Large intestine (tissue), 3 donors: ENCODE measurements at regions not wholly inside any gene's neighbourhood (a gene's known extent, or its start where the extent isn't known, plus 50 kb on each side); places are given as distances from the start of the nearest gene placed in this dataset.

Experiments
- DNase-seq, 2 donors: peaks; one replicate each; pipeline versions ENCODE4 v3.0.0 to v3.0.0-alpha.2; 2013
- H3K27ac ChIP-seq: one replicate; pipeline ENCODE4 v1.5.1; 2013; ENCODE audit warnings: low read length
- H3K27me3 ChIP-seq: 2 replicates; pipeline ENCODE4 v1.6.1; 2013; ENCODE audit warnings: low read length; ENCODE audit not compliant: control insufficient read depth, insufficient read depth
- H3K36me3 ChIP-seq: 2 replicates; pipeline ENCODE4 v1.6.1; 2013; ENCODE audit warnings: low read length; ENCODE audit not compliant: control insufficient read depth, insufficient read depth
- H3K4me1 ChIP-seq: one replicate; pipeline ENCODE4 v1.6.1; 2013; ENCODE audit warnings: low read length; ENCODE audit not compliant: control insufficient read depth, insufficient read depth
- H3K4me3 ChIP-seq: one replicate; pipeline ENCODE4 v1.5.1; 2013; ENCODE audit warnings: low read length
- H3K9me3 ChIP-seq: one replicate; pipeline ENCODE4 v1.6.1; 2013; ENCODE audit warnings: mild to moderate bottlenecking, low read depth, low read length, moderate library complexity; ENCODE audit not compliant: control insufficient read depth
- WGBS: methylation state at CpG from one replicate; pipeline ENCODE4 v1.1.5; 2013; ENCODE audit warnings: low lambda C conversion rate; ENCODE audit not compliant: insufficient coverage; 5-methylcytosine and 5-hydroxymethylcytosine counted together

DNA sequence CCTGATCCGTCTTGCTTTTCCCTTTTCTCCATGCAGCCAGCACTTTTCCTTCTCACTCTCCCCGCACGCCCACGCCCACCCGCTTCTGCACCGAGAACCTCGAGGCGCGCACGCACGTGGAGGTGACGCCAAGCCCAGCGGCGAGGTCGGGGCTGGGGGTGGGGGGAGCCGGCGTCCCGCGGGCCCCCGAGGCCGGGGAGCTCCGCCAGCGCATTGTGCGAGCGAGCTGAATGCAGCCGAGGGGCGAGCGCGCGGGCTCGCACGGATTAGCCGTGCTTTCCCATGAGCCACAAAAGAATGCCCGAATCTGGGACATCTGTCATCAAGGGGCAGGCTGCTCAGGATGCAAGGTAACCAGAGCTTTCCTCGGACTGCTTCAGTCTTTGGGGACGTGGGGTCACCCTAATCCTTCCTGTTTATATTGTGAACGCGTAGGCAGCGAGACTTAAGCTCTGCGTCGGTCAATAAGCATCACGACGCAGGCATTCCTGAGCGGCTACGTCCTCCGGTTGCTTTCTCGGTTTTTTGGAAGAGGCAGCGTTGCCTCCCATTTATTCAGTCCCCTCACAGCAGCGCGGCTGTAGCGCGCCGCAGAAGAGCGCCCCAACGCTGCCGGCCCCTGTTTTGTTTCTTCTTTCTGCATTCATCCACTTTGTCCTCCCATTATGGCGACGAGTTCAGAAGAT, 67.3 kb upstream of the AKT3 start:
- DNase-seq = peak; percentile 26 to 51
- Histone ChIP-seq H3K4me3 (peak overlapping the region; percentile 13), H3K9me3 (no peaks in the 10 kb centered on the region), H3K27ac (no peak overlapping the region), H3K4me1 (no peaks in the 10 kb centered on the region), H3K27me3 (peaks cover 48% of the 10 kb centered on the region), H3K36me3 (no peaks in the 10 kb centered on the region)
- no CpG with 5 or more reads among the region's 58 CpGs for WGBS

DNA sequence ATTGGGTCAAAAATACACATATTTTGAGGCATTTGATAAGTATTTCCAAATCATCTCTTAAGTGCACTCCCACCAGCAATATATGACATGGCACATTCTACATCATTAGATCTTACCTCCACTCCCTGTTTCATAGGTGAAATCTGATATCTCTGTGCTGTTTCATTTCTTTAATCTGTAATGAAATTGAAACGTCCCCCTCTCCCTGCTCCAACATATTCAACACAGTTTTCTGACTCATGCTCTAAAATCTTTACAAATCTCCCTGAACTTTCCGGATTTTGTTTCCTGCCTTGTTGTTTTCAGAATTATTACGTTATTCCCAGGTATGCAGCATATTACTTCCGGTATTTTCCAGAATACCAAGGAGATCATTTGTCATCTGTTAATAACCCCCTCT, 66.1 kb upstream of the AKT3 start:
- H3K27ac ChIP-seq = no peak overlapping the region
- no peaks in the 10 kb centered on the region for H3K36me3 ChIP-seq
- no peak for DNase-seq
- H3K4me1 ChIP-seq = no peaks in the 10 kb centered on the region
- no peaks in the 10 kb centered on the region for H3K9me3 ChIP-seq
- H3K27me3 ChIP-seq = peaks cover 45% of the 10 kb centered on the region
- WGBS = 50% methylated on average over 2 of the region's 4 CpGs
- no peak overlapping the region for H3K4me3 ChIP-seq

GRCh38 chr1:243912347-243912746, 62.3 kb upstream of the AKT3 start:
- DNase-seq = no peak
- H3K9me3 ChIP-seq = no peaks in the 10 kb centered on the region
- H3K4me3 ChIP-seq = no peak overlapping the region
- no peaks in the 10 kb centered on the region for H3K4me1 ChIP-seq
- no CpG with 5 or more reads among the region's 2 CpGs for WGBS
- H3K27ac ChIP-seq = no peak overlapping the region
- no peaks in the 10 kb centered on the region for H3K36me3 ChIP-seq
- H3K27me3 ChIP-seq = peaks cover 23% of the 10 kb centered on the region

- Histone ChIP-seq H3K27ac (no peak overlapping the region), H3K9me3 (no peaks in the 10 kb centered on the region), H3K36me3 (no peaks in the 10 kb centered on the region), H3K4me3 (no peak overlapping the region), H3K4me1 (no peaks in the 10 kb centered on the region), H3K27me3 (peaks cover 11% of the 10 kb centered on the region)
- DNase-seq = peak; percentile 4
- 87% methylated on average over 4 of the region's 6 CpGs for WGBS
These were observed 60.6 kb upstream of the AKT3 start for GRCh38 chr1:243910607-243911006.

DNA sequence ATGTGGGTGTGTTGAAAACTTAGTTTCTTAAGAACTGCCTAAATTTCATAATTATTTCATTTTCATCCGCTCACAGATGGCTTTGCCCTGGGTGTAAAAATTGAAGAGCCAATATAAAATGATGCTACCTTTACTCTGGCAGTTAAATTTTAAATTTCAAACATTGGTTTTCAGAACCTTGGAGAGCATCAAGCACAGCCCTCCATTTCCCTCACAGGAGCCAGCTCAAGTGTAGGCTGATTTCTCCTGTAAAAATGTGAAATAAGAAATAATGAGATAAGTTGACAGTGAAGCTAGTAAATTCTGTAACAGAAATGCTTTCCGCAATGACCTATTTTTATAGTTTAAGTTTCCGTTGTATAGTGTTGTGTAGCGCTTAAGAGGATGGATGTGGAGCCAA, 53.9 kb upstream of the AKT3 start:
- WGBS = no CpG with 5 or more reads among the region's 4 CpGs
- Histone ChIP-seq H3K27me3 (no peaks in the 10 kb centered on the region), H3K27ac (no peak overlapping the region), H3K9me3 (no peaks in the 10 kb centered on the region), H3K4me1 (no peaks in the 10 kb centered on the region), H3K36me3 (no peaks in the 10 kb centered on the region), H3K4me3 (no peak overlapping the region)
- no peak for DNase-seq

GRCh38 chr1:243903041-243903440, 53.0 kb upstream of the AKT3 start:
- Histone ChIP-seq H3K4me3 (no peak overlapping the region), H3K36me3 (no peaks in the 10 kb centered on the region), H3K9me3 (no peaks in the 10 kb centered on the region), H3K27ac (no peak overlapping the region), H3K27me3 (no peaks in the 10 kb centered on the region), H3K4me1 (no peaks in the 10 kb centered on the region)
- DNase-seq = no peak
- 60% methylated on average over 1 of the region's 4 CpGs for WGBS

- Histone ChIP-seq H3K27me3 (no peaks in the 10 kb centered on the region), H3K36me3 (no peaks in the 10 kb centered on the region), H3K9me3 (no peaks in the 10 kb centered on the region), H3K27ac (no peak overlapping the region), H3K4me3 (no peak overlapping the region), H3K4me1 (no peaks in the 10 kb centered on the region)
- DNase-seq = no peak
- WGBS = 0% methylated on average over 1 of the region's 2 CpGs
These were observed 52.1 kb upstream of the AKT3 start for GRCh38 chr1:243902100-243902499.
